ENCODE measurements at regions not wholly inside any gene's neighbourhood (a gene's known extent, or its start where the extent isn't known, plus 50 kb on each side); places are given as distances from the start of the nearest gene placed in this dataset.

- no peak for DNase-seq
These were observed 469.5 kb downstream of the MAN2A1 start for GRCh38 chr5:110159202-110159601.

GRCh38 chr5:110161162-110161561 lies 471.4 kb downstream of the MAN2A1 start:
- DNase-seq = no peak

GRCh38 chr5:110165366-110165765 lies 475.6 kb downstream of the MAN2A1 start:
- no peak for DNase-seq

GRCh38 chr5:110167384-110167783 lies 477.7 kb downstream of the MAN2A1 start:
- DNase-seq = no peak

- DNase-seq = no peak
These were observed 479.7 kb downstream of the MAN2A1 start for GRCh38 chr5:110169461-110169860.

GRCh38 chr5:110177729-110178128 lies 488.0 kb downstream of the MAN2A1 start:
- no peak for DNase-seq

GRCh38 chr5:110179321-110179720 lies 489.6 kb downstream of the MAN2A1 start:
- DNase-seq = no peak

- no peak for DNase-seq
These were observed 504.5 kb downstream of the MAN2A1 start for GRCh38 chr5:110194191-110194590.

GRCh38 chr5:110195288-110195687 lies 505.6 kb downstream of the MAN2A1 start:
- DNase-seq = no peak

GRCh38 chr5:110201791-110202190 lies 512.1 kb downstream of the MAN2A1 start:
- DNase-seq = no peak

GRCh38 chr5:110203661-110204060 lies 513.9 kb downstream of the MAN2A1 start:
- no peak for DNase-seq

GRCh38 chr5:110209401-110209800 lies 517.1 kb downstream of the TMEM232 start:
- DNase-seq = no peak

- DNase-seq = no peak
These were observed 507.5 kb downstream of the TMEM232 start for GRCh38 chr5:110218981-110219380.

- no peak for DNase-seq
These were observed 506.7 kb downstream of the TMEM232 start for GRCh38 chr5:110219769-110220168.

- no peak for DNase-seq
These were observed 505.4 kb downstream of the TMEM232 start for GRCh38 chr5:110221036-110221435.

GRCh38 chr5:110224050-110224449 lies 502.4 kb downstream of the TMEM232 start:
- no peak for DNase-seq

- DNase-seq = no peak
These were observed 500.5 kb downstream of the TMEM232 start for GRCh38 chr5:110225949-110226348.

GRCh38 chr5:110239786-110240185 lies 486.7 kb downstream of the TMEM232 start:
- DNase-seq = no peak

GRCh38 chr5:110242950-110243349 lies 483.5 kb downstream of the TMEM232 start:
- no peak for DNase-seq

- DNase-seq = no peak
These were observed 477.6 kb downstream of the TMEM232 start for GRCh38 chr5:110248921-110249320.

- DNase-seq = no peak
These were observed 476.1 kb downstream of the TMEM232 start for GRCh38 chr5:110250355-110250754.

- no peak for DNase-seq
These were observed 475.7 kb downstream of the TMEM232 start for GRCh38 chr5:110250755-110251154.

GRCh38 chr5:110251366-110251765 lies 475.1 kb downstream of the TMEM232 start:
- DNase-seq = no peak

- DNase-seq = no peak
These were observed 471.3 kb downstream of the TMEM232 start for GRCh38 chr5:110255194-110255593.

- no peak for DNase-seq
These were observed 470.2 kb downstream of the TMEM232 start for GRCh38 chr5:110256298-110256697.

GRCh38 chr5:110257971-110258370 lies 468.5 kb downstream of the TMEM232 start:
- no peak for DNase-seq
